Brain microvascular endothelial cell (primary cell): ENCODE measurements at regions not wholly inside any gene's neighbourhood (a gene's known extent, or its start where the extent isn't known, plus 50 kb on each side); places are given as distances from the start of the nearest gene placed in this dataset.

Experiments
- DNase-seq: peaks from one replicate; pipeline ENCODE4 v3.0.0-alpha.2; 2020
- H3K27ac ChIP-seq: fragments of 250-450 bp; sonication (Bioruptor Pico); 2 replicates; pipeline ENCODE4 v1.5.1; 2020; ENCODE audit warnings: mild to moderate bottlenecking, moderate library complexity
- H3K27me3 ChIP-seq: fragments of 250-450 bp; sonication (Bioruptor Pico); replicated peaks from 2 replicates; pipeline ENCODE4 v1.5.1; 2020; ENCODE audit warnings: mild to moderate bottlenecking
- H3K36me3 ChIP-seq: fragments of 250-450 bp; sonication (Bioruptor Pico); replicated peaks from 2 replicates; pipeline ENCODE4 v1.5.1; 2020; ENCODE audit warnings: mild to moderate bottlenecking
- H3K4me3 ChIP-seq: 2 replicates; pipeline ENCODE4 v1.5.1; 2011; ENCODE audit warnings: low read depth, mild to moderate bottlenecking, control low read depth, low read length, moderate library complexity
- in situ Hi-C: cut with HindIII; loops from 2 replicates; pipeline ENCODE4 v1.10.0; 2017; ENCODE audit warnings: low sequenced_read_pairs, low pct_ligation_motif_present
- TF ChIP-seq, protein P1 (sequence below): IDR thresholded peaks from 2 replicates; pipeline ENCODE4 v1.5.1; 2011; ENCODE audit warnings: low read depth, mild to moderate bottlenecking, moderate library complexity, low read length, control low read depth, inconsistent platforms; ENCODE audit errors: missing control alignments

DNA sequence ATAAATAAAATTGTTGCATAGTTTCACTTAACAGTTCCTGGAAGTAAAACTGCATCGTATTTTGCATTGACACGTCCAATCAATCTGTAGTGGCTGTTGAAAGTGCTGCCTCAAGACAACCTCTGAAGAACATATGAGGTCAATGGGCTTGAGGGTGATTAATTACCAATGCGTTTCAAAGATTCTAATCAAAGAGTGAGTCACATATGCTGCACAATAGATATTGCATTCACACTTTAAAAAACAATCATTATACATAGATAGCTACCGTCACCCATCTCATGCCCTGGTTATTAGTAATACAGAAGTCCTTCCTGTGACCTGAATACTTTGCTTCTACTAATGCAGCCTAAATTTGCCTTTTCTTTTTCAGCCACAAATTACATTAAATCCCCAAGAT, 743.3 kb upstream of the SLIT2 start:
- no peaks in the 10 kb centered on the region for H3K27me3 ChIP-seq
- no peak overlapping the region for H3K4me3 ChIP-seq
- in situ Hi-C loops: no loop called here
- TF ChIP-seq, protein P1, sequence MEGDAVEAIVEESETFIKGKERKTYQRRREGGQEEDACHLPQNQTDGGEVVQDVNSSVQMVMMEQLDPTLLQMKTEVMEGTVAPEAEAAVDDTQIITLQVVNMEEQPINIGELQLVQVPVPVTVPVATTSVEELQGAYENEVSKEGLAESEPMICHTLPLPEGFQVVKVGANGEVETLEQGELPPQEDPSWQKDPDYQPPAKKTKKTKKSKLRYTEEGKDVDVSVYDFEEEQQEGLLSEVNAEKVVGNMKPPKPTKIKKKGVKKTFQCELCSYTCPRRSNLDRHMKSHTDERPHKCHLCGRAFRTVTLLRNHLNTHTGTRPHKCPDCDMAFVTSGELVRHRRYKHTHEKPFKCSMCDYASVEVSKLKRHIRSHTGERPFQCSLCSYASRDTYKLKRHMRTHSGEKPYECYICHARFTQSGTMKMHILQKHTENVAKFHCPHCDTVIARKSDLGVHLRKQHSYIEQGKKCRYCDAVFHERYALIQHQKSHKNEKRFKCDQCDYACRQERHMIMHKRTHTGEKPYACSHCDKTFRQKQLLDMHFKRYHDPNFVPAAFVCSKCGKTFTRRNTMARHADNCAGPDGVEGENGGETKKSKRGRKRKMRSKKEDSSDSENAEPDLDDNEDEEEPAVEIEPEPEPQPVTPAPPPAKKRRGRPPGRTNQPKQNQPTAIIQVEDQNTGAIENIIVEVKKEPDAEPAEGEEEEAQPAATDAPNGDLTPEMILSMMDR: no peak
- H3K36me3 ChIP-seq: no peaks in the 10 kb centered on the region
- H3K27ac ChIP-seq: no peak overlapping the region
- DNase-seq: no peak

DNA sequence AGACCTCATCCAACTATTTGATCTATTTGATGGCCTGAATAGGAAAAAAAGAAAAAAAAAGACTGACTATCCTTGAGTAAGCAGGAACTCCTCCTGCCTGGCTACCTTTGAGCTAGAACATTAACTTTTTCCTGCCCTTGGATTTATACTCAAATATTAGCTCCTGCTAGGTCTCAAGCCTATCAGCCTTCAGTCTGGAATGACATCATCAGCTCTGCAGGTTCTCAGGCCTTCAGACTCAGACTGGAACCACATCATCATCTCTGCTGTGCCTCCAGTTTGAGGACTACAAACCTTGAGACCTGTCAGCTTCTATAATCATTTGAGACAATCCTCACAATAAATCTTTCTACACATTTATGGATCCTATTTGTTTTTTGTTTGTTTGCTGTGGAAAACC, 754.0 kb upstream of the SLIT2 start:
- in situ Hi-C loops: no loop called here
- H3K27me3 ChIP-seq: no peaks in the 10 kb centered on the region
- no peak overlapping the region for H3K27ac ChIP-seq
- no peak for DNase-seq
- no peak overlapping the region for H3K4me3 ChIP-seq
- TF ChIP-seq, protein P1: no peak
- no peaks in the 10 kb centered on the region for H3K36me3 ChIP-seq

DNA sequence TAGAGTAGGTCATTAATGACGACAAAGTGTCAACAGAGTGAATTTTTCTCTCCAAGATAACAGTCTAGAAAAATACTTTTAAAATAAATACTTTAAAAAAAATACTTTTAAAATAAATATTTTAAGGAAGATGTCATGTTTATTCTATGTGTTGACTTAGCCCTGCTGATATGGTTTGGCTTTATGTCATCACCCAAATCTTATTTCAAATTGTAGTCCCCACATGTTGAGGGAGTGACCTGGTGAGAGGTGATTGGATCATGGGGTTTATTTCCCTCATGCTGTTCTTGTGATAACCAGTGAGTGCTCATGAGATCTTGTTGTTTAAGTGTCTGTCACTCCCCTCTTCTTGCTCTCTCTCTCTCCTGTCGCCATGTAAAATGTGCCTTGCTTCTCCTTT, 754.9 kb upstream of the SLIT2 start:
- H3K27me3 ChIP-seq: no peaks in the 10 kb centered on the region
- TF ChIP-seq, protein P1: no peak
- H3K36me3 ChIP-seq: no peaks in the 10 kb centered on the region
- DNase-seq: peak; percentile 34
- no peak overlapping the region for H3K27ac ChIP-seq
- H3K4me3 ChIP-seq: no peak overlapping the region
- in situ Hi-C loops: no loop called here

DNA sequence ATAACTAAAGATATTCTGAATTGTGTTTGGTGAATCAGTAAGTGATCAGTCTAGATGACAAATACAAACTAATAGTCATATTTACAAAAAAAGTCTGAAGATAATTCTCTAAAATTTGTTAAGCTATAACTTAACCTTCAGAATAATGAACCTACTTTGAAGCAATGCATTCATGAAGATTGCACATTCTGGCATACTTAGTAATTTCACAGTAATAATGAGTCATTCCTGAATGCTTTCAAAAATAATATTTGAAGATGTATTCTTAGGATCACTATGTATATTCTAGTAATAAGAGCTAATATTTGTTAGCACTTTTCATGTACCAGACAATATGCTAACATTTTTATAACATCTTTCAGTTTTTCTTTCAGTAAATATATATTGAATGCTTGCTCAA, 756.7 kb upstream of the SLIT2 start:
- in situ Hi-C loops: no loop called here
- no peak overlapping the region for H3K27ac ChIP-seq
- no peaks in the 10 kb centered on the region for H3K36me3 ChIP-seq
- TF ChIP-seq, protein P1: no peak
- no peaks in the 10 kb centered on the region for H3K27me3 ChIP-seq
- no peak for DNase-seq
- no peak overlapping the region for H3K4me3 ChIP-seq

DNA sequence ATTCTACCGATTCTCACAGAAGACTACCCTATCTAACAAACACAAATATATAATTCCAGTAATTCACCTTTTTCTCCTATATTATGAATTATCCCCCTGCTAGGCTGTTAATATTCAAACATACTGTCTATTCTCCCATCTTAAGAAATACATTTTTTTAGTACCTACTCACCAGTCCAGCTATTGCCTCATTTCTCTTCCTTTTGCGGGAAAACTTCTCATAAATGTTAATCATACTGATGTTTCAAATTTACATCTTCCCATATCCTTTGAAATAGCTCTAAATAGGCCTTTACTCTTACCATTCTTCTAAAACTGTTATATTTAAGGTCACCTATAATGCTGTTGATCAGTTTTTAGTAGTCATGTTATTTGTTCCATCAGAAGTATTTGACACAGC, 759.1 kb upstream of the SLIT2 start:
- Histone ChIP-seq H3K27ac (no peak overlapping the region), H3K36me3 (no peaks in the 10 kb centered on the region), H3K4me3 (no peak overlapping the region), H3K27me3 (no peaks in the 10 kb centered on the region)
- TF ChIP-seq, protein P1: no peak
- no peak for DNase-seq
- in situ Hi-C loops: no loop called here

DNA sequence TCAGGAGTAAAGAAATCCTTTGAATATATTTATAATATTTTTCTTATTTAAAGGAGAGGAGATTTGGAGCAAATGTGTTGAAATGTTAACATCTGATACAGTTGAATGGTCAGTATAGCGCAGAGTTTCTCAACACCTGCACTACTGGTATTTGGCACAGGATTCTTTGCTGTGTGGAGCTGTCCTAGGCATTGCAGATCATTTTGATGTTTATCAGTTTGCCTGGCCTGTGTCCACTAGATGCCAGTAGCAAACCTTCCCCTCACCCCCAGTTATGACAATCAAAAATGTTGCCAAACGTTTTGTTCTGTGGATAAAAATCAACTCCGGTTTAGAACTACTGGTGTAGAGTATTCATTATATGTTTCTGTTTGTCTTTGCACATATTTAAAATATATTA, 765.3 kb upstream of the SLIT2 start:
- in situ Hi-C loops: no loop called here
- Histone ChIP-seq H3K27ac (no peak overlapping the region), H3K27me3 (no peaks in the 10 kb centered on the region), H3K4me3 (no peak overlapping the region), H3K36me3 (no peaks in the 10 kb centered on the region)
- peak; percentile 14 for DNase-seq
- TF ChIP-seq, protein P1: peak; percentile 61
